AG10803 (cell line): ENCODE measurements at regions not wholly inside any gene's neighbourhood (a gene's known extent, or its start where the extent isn't known, plus 50 kb on each side); places are given as distances from the start of the nearest gene placed in this dataset.

Experiments
- DNase-seq: peaks from one replicate; pipeline ENCODE4 v3.0.0; 2010; ENCODE audit warnings: low read depth
- H3K4me3 ChIP-seq: 2 replicates; pipeline ENCODE4 v1.5.1; 2011; ENCODE audit warnings: mild to moderate bottlenecking, low read length, control low read depth
- TF ChIP-seq, protein P1 (sequence below): conservative IDR thresholded peaks from 2 replicates; pipeline ENCODE4 v1.5.1; 2011; ENCODE audit warnings: mild to moderate bottlenecking, low read length, control low read depth, inconsistent platforms

DNA sequence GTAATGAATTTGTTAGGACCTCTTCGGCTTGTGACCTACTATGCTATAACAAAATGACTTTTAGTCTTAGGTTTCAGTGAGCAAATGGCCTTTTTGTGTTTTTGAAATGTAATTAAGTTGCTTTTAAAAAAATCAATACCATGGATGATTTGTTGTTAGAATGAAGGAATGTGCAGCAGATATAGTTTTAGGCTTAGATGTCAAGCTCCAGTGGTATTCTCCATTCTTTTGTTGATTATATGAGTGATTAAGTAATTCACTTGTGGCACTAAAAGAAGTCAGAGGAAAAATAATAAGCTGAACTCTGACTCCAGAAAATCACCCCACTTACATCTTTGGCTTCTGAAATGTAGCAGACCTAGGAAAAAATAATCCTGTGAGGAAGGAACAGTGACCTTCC is 474.1 kb upstream of the MIS18BP1 start:
- TF ChIP-seq, protein P1, sequence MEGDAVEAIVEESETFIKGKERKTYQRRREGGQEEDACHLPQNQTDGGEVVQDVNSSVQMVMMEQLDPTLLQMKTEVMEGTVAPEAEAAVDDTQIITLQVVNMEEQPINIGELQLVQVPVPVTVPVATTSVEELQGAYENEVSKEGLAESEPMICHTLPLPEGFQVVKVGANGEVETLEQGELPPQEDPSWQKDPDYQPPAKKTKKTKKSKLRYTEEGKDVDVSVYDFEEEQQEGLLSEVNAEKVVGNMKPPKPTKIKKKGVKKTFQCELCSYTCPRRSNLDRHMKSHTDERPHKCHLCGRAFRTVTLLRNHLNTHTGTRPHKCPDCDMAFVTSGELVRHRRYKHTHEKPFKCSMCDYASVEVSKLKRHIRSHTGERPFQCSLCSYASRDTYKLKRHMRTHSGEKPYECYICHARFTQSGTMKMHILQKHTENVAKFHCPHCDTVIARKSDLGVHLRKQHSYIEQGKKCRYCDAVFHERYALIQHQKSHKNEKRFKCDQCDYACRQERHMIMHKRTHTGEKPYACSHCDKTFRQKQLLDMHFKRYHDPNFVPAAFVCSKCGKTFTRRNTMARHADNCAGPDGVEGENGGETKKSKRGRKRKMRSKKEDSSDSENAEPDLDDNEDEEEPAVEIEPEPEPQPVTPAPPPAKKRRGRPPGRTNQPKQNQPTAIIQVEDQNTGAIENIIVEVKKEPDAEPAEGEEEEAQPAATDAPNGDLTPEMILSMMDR = no peak
- no peak overlapping the region for H3K4me3 ChIP-seq
- DNase-seq = no peak

DNA sequence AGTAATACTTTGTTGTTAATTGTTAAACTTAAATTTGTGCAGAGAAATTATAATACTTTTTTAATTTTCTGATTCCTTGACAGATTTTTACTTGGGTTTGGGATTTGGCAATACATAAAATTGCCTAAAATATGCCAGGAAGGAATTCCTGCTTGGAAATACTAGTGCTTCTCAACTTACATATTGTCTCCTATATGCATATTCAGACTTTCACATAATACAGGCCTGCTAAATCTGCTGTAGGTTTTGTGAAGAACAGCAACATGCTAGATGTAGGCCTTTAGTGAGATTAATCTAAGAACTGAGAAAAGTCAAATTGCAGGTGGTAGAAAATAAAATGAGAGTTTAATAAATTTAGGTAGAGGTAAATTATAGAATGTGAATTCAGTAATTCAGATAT is 468.5 kb upstream of the MIS18BP1 start:
- no peak for DNase-seq
- no peak overlapping the region for H3K4me3 ChIP-seq
- TF ChIP-seq, protein P1 = no peak

DNA sequence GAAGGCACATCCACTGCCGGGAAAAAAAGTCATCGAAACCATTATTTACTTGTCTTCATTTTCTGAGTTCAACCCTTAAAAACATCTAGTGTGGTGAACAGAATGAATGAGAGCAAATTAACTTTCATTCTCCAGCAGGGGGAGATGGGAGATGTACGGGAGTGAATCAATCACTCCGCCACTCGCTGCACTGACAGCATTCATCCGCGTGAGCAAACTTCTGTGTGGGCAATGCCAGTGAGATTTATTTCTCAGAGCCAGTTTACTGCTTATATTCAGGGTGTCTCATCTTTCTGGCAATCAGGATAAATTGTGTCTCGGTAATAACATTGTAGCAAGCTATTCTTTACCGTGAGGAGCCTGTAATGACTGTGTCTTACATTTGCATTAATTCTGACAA is 463.6 kb upstream of the MIS18BP1 start:
- no peak for DNase-seq
- H3K4me3 ChIP-seq = no peak overlapping the region
- TF ChIP-seq, protein P1 = no peak

DNA sequence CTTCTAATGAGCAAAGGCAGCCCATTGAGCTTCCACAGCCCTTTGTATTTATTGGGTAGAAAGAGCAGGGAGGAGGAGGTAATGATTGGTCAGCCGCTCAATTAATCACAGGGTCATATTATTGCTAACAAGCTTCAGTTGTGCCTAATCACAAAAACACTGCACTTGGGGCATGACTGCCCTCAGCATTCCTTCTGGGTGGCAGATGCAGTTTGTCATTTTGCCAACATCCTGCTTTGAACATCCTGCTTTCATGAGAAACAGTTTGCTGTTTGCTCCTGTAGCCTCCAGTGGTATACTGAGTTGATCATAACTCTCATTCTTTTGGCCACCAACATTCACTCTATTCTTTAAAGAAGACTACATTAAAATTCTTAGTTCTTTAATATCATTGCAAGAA is 462.9 kb upstream of the MIS18BP1 start:
- no peak overlapping the region for H3K4me3 ChIP-seq
- TF ChIP-seq, protein P1 = no peak
- DNase-seq = no peak

DNA sequence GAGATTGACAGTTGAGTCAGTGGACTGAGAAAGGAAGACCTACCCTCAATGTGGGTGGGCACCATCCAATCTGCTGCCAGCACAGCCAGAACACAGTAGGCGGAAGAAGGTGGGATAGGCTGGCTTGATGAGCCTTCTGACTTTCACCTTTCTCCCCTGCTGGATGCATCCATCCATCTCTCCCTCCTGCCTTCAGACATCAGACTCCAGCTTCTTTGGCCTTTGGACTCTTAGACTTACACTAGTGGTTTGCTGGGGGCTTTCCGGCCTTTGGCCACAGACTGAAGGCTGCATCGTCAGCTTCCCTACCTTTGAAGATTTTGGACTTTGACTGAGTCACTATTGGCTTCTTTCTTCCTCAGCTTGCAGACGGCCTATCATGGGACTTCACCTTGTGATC is 456.5 kb upstream of the MIS18BP1 start:
- TF ChIP-seq, protein P1 = no peak
- no peak for DNase-seq
- H3K4me3 ChIP-seq = no peak overlapping the region

DNA sequence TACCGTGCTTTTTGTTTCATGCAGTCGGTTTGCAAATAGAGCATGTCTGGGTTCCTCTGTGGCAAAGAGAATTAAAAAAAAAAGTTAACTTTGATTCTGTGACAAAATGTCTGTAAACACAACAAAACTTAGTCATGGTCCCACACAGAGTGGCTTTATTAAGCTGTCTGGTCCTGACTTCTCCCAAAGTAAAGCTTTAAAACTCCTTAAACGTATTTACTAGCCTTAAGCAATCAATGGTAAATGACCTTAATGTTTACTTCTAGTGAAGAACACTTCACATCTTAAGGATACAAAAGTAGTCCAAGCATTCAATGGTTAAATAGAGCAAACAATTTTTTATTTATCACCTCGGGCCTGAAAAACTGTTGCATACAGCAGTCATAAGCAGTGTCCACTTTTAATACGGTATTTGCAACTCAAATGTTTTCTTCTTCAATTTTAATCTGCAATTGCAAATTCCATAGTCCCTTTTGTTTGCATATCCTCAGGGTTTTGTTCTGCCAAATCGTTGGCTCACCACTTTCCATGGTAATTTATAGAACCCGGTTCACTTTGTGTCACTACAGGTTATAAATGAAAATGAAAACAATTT is 453.0 kb upstream of the MIS18BP1 start:
- TF ChIP-seq, protein P1 = no peak
- H3K4me3 ChIP-seq = no peak overlapping the region
- DNase-seq = no peak

DNA sequence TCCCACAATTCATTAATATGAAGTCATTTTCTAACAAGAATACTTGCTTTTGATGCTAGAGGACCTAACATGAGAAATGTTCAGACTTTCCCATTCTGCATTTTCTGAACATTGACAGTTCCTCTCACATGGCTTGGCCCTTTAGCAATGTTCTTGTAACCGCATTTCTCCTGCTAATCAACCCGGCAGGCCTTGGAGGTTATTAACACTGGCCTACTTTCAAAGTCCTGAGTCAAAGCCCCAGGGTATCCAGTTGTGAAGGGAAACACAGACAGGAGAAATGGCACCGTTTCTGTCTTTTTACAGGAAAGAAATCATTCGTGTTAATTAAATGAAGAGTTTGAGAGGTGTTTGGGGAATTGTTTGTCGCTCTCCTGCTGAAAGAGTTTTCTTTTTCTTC is 446.5 kb upstream of the MIS18BP1 start:
- TF ChIP-seq, protein P1 = no peak
- DNase-seq = no peak
- no peak overlapping the region for H3K4me3 ChIP-seq
